Smooth muscle cell (in vitro differentiated cells): ENCODE measurements at regions not wholly inside any gene's neighbourhood (a gene's known extent, or its start where the extent isn't known, plus 50 kb on each side); places are given as distances from the start of the nearest gene placed in this dataset.
"Not testable (repeated sequence)": the region's sequence is repeated elsewhere in the genome, so short reads cannot be mapped to it uniquely, and the experiment has no call there.

Source experiments
- DNase-seq: peaks from one replicate; lab custom pipeline; 2025; ENCODE audit not compliant: unreplicated experiment; lab: John Stamatoyannopoulos, UW
- H2AFZ ChIP-seq: fragments of 200-600 bp; sonication (generic); 2 replicates; pipeline ENCODE4 v1.6.0; 2016; ENCODE audit warnings: antibody characterized with exemption, low read depth, mild to moderate bottlenecking
- H3F3A ChIP-seq: fragments of 200-600 bp; sonication (generic); 2 replicates; pipeline ENCODE4 v1.6.0; 2017; ENCODE audit warnings: antibody characterized with exemption, low read depth
- H3K27ac ChIP-seq: fragments of 200-600 bp; sonication (generic); 2 replicates; pipeline ENCODE4 v1.5.1; 2016; ENCODE audit warnings: low read depth, mild to moderate bottlenecking
- H3K27me3 ChIP-seq: fragments of 200-600 bp; sonication (generic); 2 replicates; pipeline ENCODE4 v1.6.1; 2016; ENCODE audit warnings: low read depth, mild to moderate bottlenecking
- H3K36me3 ChIP-seq: fragments of 200-600 bp; sonication (generic); 2 replicates; pipeline ENCODE4 v1.5.1; 2016; ENCODE audit warnings: low read depth
- H3K4me1 ChIP-seq: fragments of 200-600 bp; sonication (generic); 2 replicates; pipeline ENCODE4 v1.5.1; 2016; ENCODE audit warnings: low read depth
- H3K4me2 ChIP-seq: fragments of 200-600 bp; sonication (generic); 2 replicates; pipeline ENCODE4 v1.6.0; 2016; ENCODE audit warnings: mild to moderate bottlenecking
- H3K4me3 ChIP-seq: fragments of 200-600 bp; sonication (generic); 2 replicates; pipeline ENCODE4 v1.5.1; 2016; ENCODE audit warnings: mild to moderate bottlenecking
- H3K79me2 ChIP-seq: fragments of 200-600 bp; sonication (generic); 2 replicates; pipeline ENCODE4 v1.6.0; 2016; ENCODE audit warnings: low read depth, mild to moderate bottlenecking
- H3K9ac ChIP-seq: fragments of 200-600 bp; sonication (generic); 2 replicates; pipeline ENCODE4 v1.6.0; 2016; ENCODE audit warnings: low read depth
- H3K9me3 ChIP-seq: fragments of 200-600 bp; sonication (generic); replicated peaks from 2 replicates; pipeline ENCODE4 v1.5.1; 2016; ENCODE audit warnings: low read depth
- H4K20me1 ChIP-seq: fragments of 200-600 bp; sonication (generic); 2 replicates; pipeline ENCODE4 v1.6.0; 2016; ENCODE audit warnings: low read depth
- WGBS: methylation state at CpG from one replicate; pipeline ENCODE4 v1.1.7; 2016; ENCODE audit warnings: low lambda C conversion rate; 5-methylcytosine and 5-hydroxymethylcytosine counted together
- TF ChIP-seq, protein P1 (sequence below): fragments of 200-600 bp; sonication (generic); IDR thresholded peaks from 2 replicates; pipeline ENCODE4 v1.5.1; 2017; ENCODE audit warnings: borderline replicate concordance, mild to moderate bottlenecking, antibody characterized with exemption; ENCODE audit not compliant: insufficient read depth, poor library complexity, severe bottlenecking

DNA sequence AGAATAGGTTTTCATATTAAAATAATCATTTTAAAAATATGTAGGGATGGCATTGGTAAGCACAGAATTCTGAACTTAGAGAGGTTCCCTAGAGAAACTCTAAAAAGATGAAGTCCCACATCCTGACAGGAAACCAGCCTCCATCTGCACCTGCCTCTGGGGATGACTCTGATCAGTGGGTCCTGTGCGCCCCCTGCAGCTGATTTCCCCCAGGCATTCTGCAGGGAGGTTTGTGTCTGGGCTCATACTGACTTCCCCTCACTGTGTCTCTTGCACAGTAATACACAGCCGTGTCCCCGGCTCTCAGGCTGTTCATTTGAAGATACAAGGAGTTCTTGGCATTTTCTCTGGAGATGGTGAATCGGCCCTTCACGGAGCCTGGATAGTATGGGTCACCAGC, 602.9 kb downstream of the TMEM121 start:
- no peaks in the 10 kb centered on the region for H3K36me3 ChIP-seq
- DNase-seq: no peak
- H2AFZ ChIP-seq: no peak overlapping the region
- H3K4me1 ChIP-seq: no peaks in the 10 kb centered on the region
- no peaks in the 10 kb centered on the region for H3K9me3 ChIP-seq
- H3F3A ChIP-seq: no peaks in the 10 kb centered on the region
- 64% methylated on average over 5 of the region's 5 CpGs for WGBS
- no peak overlapping the region for H3K4me3 ChIP-seq
- H3K79me2 ChIP-seq: no peaks in the 10 kb centered on the region
- no peak overlapping the region for H3K9ac ChIP-seq
- no peak overlapping the region for H3K4me2 ChIP-seq
- TF ChIP-seq, protein P1, sequence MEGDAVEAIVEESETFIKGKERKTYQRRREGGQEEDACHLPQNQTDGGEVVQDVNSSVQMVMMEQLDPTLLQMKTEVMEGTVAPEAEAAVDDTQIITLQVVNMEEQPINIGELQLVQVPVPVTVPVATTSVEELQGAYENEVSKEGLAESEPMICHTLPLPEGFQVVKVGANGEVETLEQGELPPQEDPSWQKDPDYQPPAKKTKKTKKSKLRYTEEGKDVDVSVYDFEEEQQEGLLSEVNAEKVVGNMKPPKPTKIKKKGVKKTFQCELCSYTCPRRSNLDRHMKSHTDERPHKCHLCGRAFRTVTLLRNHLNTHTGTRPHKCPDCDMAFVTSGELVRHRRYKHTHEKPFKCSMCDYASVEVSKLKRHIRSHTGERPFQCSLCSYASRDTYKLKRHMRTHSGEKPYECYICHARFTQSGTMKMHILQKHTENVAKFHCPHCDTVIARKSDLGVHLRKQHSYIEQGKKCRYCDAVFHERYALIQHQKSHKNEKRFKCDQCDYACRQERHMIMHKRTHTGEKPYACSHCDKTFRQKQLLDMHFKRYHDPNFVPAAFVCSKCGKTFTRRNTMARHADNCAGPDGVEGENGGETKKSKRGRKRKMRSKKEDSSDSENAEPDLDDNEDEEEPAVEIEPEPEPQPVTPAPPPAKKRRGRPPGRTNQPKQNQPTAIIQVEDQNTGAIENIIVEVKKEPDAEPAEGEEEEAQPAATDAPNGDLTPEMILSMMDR: no peak
- no peaks in the 10 kb centered on the region for H3K27me3 ChIP-seq
- no peaks in the 10 kb centered on the region for H4K20me1 ChIP-seq
- no peak overlapping the region for H3K27ac ChIP-seq

DNA sequence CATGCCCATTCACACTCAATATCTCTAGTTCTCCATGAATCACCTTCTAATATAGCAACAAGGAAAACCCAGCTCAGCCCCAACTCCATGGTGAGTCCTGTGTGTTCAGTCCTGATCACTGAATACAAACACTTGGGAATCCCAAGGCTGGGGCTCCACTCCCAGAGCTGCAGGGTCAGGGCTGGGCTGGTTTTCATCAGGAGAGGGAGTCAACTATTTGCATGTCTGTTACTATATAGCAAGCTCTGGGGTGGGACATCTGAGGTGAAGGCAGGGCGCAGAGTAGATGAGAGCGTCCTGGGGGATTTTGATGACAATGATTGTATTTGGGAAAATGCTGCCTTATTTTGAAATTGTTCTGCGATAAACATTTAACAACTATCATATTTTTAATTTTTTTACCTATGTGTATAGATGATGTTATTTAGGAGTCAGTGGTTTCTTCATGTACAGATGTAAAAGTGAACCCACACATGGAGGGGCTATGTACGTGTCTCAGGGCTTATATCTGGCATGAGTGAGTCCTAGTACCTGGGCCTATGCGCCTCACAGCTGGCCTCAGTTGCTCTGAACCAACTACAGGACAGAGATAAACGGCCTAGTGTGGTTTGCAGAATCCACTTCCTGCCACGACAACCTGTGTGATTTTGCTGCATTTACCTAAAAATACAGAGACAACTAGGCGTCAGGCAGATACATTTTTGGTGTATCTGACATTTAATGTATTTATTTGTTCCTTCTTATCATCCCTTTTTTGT, 603.7 kb downstream of the TMEM121 start:
- not testable (repeated sequence) for H4K20me1 ChIP-seq, H2AFZ ChIP-seq, DNase-seq, H3K9me3 ChIP-seq, H3K27ac ChIP-seq, H3F3A ChIP-seq, H3K36me3 ChIP-seq, H3K27me3 ChIP-seq, H3K4me1 ChIP-seq, H3K4me2 ChIP-seq, H3K9ac ChIP-seq, H3K4me3 ChIP-seq, H3K79me2 ChIP-seq
- WGBS: 64% methylated on average over 8 of the region's 8 CpGs

DNA sequence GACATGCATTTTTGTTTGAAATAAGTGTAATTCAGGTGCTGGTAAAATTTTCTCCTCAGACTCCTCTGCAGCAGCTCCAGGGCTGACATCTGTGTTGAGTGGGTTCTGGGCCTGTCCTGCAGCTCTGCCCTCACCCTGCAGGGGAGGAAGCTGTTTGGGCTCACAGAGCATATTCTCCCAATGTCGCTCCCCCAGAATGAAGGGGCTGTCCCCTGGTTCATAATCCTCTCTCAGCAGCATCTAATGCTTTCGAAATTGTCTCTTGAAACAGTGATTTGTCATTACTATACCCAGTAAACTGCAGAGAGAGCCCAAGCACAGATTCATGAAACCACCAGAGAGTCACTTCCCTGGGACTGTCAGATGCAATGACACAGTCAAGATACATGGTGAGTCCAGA, 606.7 kb downstream of the TMEM121 start:
- 29% methylated on average over 2 of the region's 2 CpGs for WGBS

DNA sequence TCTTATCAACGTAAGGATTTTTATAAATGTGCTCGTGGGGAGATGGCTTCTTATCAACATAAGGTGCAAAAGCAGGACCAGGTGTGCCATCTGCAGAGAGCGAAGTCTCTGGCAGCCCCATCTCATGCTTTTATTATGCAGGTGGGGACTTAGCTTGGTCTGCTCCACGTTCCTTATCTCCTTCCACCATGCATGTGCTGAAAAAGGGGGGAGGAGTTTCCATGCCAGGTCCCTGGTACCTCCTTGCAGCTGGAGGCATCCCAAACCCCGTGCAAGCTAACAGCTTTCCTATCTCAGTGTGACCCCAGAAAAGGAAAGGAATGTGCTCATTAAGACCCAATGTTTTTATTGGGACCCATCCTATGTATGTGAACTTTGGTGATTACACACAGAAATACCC, 608.5 kb downstream of the TMEM121 start:
- H3K36me3 ChIP-seq: no peaks in the 10 kb centered on the region
- no peaks in the 10 kb centered on the region for H4K20me1 ChIP-seq
- no peaks in the 10 kb centered on the region for H3F3A ChIP-seq
- no peak overlapping the region for H3K4me2 ChIP-seq
- no peak overlapping the region for H2AFZ ChIP-seq
- H3K79me2 ChIP-seq: no peaks in the 10 kb centered on the region
- no peaks in the 10 kb centered on the region for H3K9me3 ChIP-seq
- no peak overlapping the region for H3K27ac ChIP-seq
- no peak overlapping the region for H3K4me3 ChIP-seq
- H3K27me3 ChIP-seq: no peaks in the 10 kb centered on the region
- no peak overlapping the region for H3K9ac ChIP-seq
- no peak for DNase-seq
- no peaks in the 10 kb centered on the region for H3K4me1 ChIP-seq
- WGBS: 55% methylated on average over 5 of the region's 5 CpGs
- TF ChIP-seq, protein P1: no peak

More for the DNA sequence above, 606.7 kb downstream of the TMEM121 start:
- H4K20me1 ChIP-seq, H2AFZ ChIP-seq, H3K4me3 ChIP-seq, DNase-seq, H3K9ac ChIP-seq, H3K27ac ChIP-seq, H3K9me3 ChIP-seq, H3K27me3 ChIP-seq, H3K36me3 ChIP-seq, H3K4me2 ChIP-seq, H3K79me2 ChIP-seq, H3K4me1 ChIP-seq, H3F3A ChIP-seq: not testable (repeated sequence)
